LHCN-M2 (cell line): ENCODE measurements at regions not wholly inside any gene's neighbourhood (a gene's known extent, or its start where the extent isn't known, plus 50 kb on each side); places are given as distances from the start of the nearest gene placed in this dataset.
"Not testable (repeated sequence)": the region's sequence is repeated elsewhere in the genome, so short reads cannot be mapped to it uniquely, and the experiment has no call there.

ENCODE experiments used
- DNase-seq: peaks from one replicate; pipeline ENCODE4 v3.0.0-alpha.2; 2012; ENCODE audit warnings: low read depth

DNA sequence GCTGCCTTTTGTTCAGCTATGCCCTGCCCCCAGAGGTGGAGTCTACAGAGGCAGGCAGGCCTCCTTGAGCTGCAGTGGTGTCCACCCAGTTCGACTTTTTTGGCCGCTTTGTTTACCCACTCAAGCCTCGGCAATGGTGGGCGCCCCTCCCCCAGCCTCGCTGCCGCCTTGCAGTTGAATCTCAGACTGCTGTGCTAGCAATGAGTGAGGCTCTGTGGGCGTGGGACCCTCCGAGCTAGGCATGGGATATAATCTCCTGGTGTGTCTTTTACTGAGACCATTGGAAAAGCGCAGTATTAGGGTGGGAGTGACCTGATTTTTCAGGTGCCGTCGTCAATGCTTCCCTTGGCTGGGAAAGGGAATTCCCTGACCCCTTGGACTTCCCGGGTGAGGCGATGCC lies 279.3 kb downstream of the PTH2R start:
- not testable (repeated sequence) for DNase-seq

DNA sequence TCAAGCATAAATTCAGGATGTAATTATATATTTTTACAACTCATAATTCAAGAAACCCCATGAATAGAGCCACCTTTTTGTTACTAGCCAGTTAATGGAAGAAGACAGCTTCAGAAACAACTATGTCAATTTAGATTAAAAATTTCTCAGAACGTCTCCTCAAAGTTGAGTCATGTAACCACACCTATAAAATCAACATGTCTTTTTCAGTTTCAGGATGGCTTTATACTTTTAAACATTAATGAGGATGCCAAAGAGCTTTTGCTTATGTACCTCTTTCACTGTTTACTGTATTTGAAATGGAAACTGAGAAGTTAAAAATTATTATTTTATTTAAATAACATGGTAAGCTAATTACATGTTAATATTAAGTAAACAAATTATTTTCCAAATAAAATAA lies 280.1 kb downstream of the PTH2R start:
- no peak for DNase-seq

DNA sequence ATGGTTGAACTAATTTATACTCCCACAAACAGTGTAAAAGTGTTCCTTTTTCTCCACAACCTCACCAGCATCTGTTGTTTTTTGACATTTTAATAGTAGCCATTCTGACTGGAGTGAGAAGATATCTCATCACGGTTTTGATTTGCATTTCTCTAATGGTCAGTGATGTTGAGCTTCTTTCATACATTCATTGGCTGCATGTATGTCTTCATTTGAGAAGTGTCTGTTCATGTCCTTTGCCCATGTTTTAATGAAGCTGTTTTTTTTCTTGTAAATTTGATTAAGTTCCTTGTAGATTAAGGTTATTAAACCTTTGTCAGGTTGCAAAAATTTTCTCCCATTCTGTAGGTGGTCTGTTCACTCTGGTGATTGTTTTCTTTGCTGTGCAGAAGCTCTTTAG lies 281.1 kb downstream of the PTH2R start:
- DNase-seq, result not testable (repeated sequence)

DNA sequence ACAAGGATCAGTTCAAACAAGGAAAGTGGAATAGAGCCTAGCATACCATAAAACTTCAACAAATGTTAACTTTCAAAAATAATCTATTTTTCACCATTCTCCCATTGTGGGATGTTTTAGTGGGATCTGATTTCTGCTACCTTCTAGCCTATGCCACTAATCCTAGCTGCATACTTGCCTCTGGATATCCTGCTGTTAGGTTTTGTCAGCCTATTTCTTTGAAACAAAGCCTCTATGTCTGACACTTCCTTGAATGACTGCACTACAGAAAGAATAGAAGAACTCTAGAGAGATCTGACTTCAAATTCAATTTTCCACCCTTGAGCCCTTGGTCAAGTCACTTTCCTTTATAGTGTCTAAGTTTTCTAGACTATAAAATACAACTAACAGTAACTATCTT lies 291.5 kb downstream of the PTH2R start:
- DNase-seq, result no peak

DNA sequence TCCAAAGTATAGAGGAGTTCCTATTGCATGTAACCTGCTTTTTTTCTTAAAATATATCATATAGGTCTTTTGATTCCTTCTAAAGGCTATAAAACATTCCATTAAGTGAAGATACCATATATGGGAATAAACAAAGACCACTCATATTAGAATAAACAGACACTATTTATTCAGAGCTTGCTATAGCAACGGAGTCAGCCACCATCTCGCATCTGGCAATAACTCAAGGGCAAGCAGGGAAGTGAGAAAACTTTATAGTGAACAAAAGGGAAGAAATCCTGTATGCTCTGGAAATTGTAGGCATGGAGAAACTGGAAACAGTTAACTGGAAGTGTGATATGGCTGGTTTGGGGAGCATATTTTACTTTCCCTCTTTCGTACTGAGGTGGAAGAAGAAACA lies 301.9 kb downstream of the PTH2R start:
- DNase-seq, result no peak

DNA sequence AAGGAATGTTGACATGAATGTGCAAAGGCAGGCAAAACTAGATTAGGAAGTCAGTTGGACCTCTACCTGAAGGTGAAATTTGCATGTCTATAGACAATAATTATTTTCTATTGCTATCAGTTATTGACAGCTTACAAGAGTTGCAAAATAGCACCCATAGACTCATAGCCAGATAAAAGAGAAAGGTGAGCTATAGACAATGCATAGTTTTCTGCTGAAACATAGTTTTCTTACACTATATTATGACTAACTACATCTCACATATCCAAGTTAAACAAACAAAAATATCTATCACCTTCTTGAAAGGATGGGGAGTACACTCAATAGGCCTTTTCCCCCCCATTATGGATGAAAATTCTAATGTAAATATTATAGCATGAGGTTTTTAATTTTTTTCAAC lies 305.0 kb downstream of the PTH2R start:
- DNase-seq, result no peak

DNA sequence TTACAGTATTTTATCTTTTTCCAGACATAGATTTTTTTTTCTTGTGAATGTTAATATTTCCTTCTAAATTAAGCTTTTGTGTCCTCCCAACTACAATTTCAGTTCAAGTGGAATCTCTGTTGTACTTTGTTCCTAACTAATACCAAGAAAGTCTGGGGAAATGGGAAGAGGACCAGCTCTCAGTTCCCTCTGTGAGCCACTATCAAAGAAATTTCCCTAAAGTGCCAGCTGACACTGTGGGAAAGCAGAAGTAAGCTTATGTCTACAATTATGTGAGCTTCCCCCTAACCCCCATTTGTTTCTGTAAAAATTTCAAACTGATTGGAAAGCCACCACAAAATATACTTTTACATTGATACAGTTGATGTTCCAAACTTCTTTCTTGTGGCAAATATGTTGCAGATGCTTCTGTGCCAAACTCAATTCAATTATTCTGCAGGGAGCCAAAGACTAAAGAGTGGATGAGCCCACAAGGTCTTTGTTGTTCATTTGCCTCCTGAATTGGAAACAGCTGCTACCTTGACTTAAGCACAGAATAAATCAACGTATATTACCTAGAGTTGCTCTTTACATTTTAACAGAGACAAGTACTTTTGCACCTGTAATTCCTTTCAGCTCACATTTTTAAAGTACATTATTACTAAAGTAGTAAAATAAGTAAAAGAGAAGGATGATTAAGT lies 306.6 kb downstream of the PTH2R start:
- DNase-seq, result no peak

DNA sequence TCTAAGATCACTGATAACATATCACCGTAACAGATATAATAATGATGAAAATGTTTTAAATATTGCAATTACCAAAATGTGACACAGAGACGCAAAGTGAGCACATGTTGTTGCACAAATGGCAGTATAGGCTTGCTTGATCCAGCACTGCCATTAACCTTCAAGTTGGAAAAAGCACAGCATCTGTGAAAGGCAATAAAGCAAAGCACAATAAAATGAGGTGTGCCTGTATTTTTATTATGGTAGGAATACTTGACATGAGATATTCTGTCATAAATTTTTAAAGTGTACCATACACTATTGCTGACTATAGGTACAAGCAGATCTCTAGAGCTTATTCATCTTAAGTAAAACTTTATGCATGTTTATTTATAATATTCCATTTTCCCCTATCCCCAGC lies 312.2 kb downstream of the PTH2R start:
- no peak for DNase-seq

DNA sequence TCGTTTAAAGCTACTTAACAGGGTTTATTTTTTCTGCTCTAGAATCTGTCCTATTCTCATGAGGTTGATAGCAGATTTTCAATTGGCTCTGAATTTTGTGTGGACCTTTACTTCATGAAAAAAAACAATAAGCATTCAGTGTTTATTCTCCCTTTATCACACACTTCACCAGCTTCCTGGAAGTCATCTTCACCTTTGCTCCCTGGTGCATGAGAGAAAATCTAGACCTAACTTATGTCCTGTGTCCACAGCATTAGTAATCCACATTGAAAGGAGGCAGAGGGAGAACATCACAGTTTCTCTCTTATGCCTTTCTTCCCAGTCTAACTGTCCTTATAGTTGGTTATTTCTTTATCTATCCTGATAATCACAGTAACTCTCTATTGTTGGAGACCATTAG lies 316.1 kb downstream of the PTH2R start:
- DNase-seq, result no peak

DNA sequence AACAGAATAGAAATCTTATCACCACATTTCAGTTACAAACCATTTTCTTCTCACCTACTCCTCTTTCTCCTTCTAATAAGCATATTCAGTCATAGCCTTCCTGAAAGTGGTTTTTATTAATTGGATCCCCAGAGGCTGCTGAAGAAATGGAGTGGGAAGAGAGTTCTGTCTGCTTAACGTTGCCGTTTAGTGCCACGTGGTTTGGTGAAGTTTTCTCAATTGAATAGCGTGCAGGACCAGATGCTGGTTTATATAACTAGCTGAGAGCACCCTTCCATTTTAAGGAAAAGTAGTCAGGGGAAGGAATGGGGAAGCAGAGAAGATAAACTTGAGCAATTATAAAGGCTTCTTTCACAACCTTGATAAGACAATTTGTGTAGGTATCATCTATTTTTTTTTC lies 318.7 kb downstream of the PTH2R start:
- DNase-seq, result no peak

DNA sequence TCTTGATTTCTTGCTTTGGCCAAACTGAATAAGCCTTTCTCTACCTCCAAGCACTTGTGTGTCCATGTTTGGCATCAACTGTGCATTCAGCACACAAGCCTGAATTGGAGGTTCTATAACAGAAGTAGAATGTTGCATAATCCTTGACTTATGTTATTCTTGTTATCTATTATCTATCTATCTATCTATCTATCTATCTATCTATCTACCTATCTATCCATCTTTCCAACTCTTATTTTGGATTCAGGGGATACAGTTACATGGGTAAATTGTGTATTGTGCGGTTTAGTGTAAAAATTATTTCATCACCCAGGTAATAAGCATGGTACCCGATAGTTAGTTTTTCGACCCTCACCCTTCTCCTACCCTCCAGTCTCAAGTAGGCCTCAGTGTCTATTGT lies 319.6 kb downstream of the PTH2R start:
- no peak for DNase-seq

DNA sequence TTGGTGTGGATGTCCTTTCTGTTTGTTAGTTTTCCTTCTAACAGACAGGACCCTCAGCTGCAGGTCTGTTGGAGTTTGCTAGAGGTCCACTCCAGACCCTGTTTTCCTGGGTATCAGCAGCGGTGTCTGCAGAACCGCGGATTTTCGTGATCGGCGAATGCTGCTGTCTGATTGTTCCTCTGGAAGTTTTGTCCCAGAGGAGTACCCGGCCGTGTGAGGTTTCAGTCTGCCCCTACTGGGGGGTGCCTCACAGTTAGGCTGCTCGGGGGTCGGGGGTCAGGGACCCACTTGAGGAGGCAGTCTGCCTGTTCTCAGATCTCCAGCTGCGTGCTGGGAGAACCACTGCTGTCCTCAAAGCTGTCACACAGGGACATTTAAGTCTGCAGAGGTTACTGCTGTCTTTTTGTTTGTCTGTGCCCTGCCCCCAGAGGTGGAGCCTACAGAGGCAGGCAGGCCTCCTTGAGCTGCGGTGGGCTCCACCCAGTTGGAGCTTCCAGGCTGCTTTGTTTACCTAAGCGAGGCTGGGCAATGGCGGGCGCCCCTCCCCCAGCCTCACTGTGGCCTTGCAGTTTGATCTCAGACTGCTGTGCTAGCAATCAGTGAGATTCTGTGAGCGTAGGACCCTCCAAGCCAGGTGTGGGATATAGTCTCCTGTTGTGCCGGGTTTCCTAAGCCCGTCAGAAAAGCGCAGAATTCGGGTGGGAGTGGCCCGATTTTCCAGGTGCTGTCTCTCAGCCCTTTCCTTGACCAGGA lies 345.2 kb downstream of the PTH2R start:
- DNase-seq, result not testable (repeated sequence)

DNA sequence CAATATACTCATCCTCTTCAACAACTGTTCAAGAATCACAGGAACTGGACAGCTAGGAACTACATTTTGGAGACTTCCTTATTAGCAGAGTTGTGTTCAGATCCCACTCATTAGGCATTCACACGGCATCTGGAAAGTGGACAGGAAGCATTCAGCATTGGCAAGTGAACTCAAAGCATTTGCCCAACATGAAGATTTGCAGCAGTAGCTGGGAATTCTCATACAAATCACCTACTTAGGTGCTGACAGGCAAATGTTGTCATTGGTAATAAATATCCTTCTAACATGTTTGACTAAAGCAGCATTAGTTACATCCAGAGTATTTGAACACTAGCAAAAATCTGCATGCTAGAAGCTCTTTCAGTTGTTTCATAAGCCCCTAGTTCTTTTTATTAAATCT lies 350.8 kb downstream of the PTH2R start:
- DNase-seq, result no peak

DNA sequence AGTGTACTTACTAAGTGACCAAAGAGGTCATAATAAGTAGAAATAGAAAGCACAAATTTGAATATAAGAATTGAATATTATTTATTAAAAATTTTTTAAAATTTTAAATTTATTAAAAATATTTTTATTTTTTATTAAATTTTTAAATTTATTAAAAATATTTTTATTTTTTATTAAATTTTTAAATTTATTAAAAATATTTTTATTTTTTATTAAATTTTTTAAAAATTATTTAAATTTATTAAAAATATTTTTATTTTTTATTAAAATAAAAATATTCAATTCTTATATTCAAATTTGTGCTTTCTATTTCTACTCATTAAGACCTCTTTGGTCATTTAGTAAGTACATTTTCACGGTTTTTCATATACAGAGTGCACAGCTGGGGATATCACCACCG lies 366.5 kb downstream of the PTH2R start:
- DNase-seq, result not testable (repeated sequence)

DNA sequence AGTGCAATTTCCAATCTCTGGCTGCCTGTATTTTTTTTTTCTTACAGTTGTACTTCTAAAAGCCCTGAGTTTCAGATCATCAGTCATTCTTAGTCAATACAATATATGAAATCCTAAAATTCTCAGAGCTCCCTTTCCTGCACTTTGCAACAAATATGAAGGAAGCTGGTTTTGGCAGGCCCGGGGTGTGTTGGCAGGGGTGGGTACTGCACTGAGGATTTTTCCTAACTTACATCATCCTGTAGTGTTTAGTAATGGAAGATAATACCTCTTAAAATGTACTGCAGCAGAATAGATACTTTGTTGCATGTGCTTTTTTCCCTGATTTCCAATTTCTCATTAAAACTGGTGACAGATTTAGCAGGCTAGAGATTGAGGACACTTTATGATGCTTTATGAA lies 374.6 kb downstream of the PTH2R start:
- DNase-seq, result no peak

DNA sequence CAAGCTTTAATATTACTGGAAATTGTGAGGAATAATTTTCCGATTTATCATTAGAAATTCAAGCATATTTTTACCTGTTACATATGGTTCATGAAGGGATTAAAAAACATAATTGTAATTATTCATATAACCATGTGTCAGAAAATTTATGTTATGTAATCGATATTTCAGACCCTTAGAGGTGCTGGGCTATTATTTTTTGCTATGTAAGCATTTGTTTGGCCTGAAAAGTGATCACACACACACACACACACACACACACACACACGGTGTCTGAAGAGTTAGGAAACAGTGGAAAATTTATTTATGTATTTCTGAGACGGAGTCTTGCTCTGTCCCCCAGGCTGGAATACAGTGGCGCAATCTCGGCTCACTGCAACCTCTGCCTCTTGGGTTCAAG lies 375.5 kb downstream of the PTH2R start:
- DNase-seq, result no peak

DNA sequence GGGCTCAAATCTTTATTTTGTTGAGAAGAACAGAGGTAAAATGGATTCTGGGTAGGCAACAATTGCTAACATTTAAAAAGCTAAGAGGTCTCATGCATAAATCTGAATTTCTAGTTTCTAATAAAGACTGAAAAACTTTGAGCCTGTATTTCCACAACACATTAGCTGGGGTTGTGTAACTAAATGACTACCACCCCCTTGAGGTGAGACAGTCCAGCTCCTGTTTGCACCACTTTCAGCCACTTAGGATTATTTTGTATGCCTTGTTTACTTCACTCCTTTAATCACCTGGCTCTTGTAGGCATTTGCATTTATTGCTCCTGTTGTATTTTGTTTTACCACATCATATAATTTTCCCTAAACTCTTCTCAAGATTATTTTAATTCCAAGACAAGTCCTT lies 376.6 kb downstream of the PTH2R start:
- DNase-seq, result no peak

DNA sequence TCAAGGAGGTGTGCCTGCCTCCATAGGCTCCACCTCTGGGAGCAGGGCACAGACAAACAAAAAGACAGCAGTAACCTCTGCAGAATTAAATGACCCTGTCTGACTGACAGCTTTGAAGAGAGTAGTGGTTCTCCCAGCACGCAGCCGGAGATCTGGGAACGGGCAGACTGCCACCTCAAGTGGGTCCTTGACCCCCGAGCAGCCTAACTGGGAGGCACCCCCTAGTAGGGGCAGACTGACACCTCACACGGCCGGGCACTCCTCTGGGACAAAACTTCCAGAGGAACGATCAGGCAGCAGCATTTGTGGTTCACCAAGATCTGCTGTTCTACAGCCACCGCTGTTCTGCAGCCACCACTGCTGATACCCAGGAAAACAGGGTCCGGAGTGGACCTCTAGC lies 378.2 kb downstream of the PTH2R start:
- DNase-seq, result not testable (repeated sequence)

DNA sequence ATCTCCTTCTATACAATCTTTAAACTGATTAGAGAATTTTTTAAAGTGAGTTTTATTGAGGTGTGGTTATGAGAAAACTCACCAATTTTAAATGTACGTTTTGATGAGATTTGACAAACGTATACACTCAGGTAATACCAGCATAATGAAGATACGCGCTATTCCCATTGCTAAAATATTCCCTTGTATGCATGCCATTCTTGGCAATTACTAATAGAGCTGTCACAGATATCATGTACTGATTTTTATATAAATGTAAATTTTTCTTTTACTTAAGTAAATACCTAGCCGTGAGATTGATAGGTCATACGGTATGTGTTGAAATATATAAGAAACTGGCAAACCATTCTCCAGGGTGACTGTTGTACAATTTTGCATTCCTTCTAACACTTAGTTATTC lies 384.7 kb downstream of the PTH2R start:
- DNase-seq, result no peak

DNA sequence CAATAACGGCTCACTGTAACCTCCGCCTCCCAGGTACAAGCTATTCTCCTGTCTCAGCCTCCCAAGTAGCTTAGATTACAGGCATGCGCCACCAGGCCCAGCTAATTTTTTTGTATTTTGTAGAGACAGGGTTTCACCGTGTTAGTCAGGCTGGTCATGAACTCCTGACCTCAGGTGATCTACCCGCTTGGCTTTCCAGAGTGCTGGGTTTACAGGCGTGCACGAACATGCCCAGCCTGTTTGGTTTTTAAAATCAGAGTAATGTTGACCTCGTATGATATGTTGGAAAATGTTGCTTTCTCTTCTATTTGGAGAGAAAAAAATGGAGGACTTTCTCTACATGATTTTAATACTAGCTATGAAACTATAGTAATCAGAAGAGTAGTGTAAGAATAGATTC lies 386.2 kb downstream of the PTH2R start:
- DNase-seq, result no peak

DNA sequence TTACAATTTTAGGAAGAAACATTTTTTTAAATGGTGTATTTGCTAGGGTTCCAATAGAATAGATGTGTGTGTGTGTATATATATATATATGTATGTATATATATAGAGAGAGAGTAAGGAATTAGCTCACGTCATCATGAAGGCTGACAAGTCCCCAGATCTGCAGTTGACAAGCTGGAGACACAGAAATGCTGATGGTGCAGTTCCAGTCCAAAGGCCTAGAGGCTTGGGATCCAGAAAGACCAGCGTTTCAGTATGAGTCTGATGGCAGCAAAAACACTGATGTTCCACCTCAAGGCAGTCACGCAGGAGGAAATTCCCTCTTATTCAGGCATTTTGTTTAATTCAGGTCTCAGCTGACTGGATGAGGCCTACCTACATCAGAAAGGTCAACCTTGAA lies 386.8 kb downstream of the PTH2R start:
- DNase-seq, result no peak

DNA sequence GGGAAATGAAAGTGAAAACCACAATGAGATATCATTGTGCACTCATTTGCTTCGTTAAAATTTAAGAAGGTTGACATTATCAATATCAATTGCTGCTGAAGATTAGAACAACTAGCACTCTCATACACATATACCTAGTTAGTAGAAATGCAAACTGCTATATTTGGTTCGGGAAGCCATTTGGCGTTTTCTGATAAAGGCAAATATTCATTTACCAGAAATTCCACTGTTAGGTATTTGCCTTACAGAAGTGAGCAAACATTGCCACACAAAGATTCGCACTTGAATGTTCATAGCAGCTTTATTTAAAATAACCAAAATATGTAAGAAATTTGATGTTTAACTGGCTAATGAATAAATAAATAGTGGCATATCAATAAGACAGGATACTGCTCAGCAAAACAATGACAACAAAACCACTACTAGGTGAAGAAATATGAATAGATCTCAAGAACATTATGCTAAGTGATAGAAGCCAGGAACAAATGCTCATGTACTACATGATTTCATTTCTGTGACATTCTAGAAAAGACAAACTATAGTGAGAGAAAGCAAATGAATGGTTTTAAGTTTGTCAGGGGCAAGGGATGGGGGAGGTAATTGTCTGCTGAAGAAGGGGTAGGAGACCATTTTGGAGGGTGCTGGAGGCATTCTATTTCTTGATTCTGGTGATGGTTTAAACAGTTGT lies 387.8 kb downstream of the PTH2R start:
- DNase-seq, result no peak

DNA sequence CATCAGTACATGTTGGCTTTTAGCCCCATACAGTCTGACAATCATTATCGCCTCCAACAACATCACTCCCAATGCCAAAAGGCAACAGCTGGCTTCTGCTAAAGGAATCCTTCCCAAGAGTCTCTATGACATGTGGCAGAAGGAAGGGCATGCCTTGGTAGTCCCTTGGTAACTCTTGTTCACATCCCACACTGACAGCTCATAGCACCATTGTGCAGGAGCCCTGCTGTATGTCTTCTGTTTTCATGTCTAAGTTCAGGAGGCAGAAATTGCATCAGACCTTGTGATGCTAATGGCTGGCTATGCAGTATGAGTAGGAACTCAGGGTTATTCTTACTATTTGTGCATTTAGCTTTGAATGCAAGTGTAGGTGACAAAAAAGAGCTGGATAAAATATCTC lies 392.1 kb downstream of the PTH2R start:
- no peak for DNase-seq
